ENCODE measurements at regions not wholly inside any gene's neighbourhood (a gene's known extent, or its start where the extent isn't known, plus 50 kb on each side); places are given as distances from the start of the nearest gene placed in this dataset.
"Not testable (repeated sequence)": the region's sequence is repeated elsewhere in the genome, so short reads cannot be mapped to it uniquely, and the experiment has no call there.

- no peak for DNase-seq (ENCODE audit: low read depth in 1 of 2, low spot score in 1 of 2)
- Histone ChIP-seq H3K4me3 (replicated peaks; ENCODE audit: insufficient read depth, low read length) (no peak overlapping the region), H3K27ac (replicated peaks) (no peak overlapping the region), H3K27me3 (ENCODE audit: insufficient read depth, poor library complexity, severe bottlenecking) (no peaks in the 10 kb centered on the region)
- TF ChIP-seq REST (IDR thresholded peaks at IDR 0.05; ENCODE audit: insufficient replicate concordance, low read depth), result no peak
- no peak for TF ChIP-seq POLR2AphosphoS5 (IDR thresholded peaks at IDR 0.05; ENCODE audit: low read depth)
- TF ChIP-seq GABPA (IDR thresholded peaks at IDR 0.05; ENCODE audit: low read depth), result no peak
- TF ChIP-seq SPI1 (IDR thresholded peaks at IDR 0.05; ENCODE audit: borderline replicate concordance, low read depth), result no peak
- no peak for TF ChIP-seq CTCF (IDR thresholded peaks at IDR 0.05; ENCODE audit: insufficient read depth, low read length)
Observed at GRCh38 chr18:66872277-66872676, 268.4 kb upstream of the CDH19 start.

- TF ChIP-seq GABPA (IDR thresholded peaks at IDR 0.05; ENCODE audit: low read depth) (no peak), POLR2AphosphoS5 (IDR thresholded peaks at IDR 0.05; ENCODE audit: low read depth) (no peak), SPI1 (IDR thresholded peaks at IDR 0.05; ENCODE audit: borderline replicate concordance, low read depth) (no peak), CTCF (IDR thresholded peaks at IDR 0.05; ENCODE audit: insufficient read depth, low read length) (no peak), REST (IDR thresholded peaks at IDR 0.05; ENCODE audit: insufficient replicate concordance, low read depth) (no peak)
- DNase-seq (ENCODE audit: low read depth in 1 of 2, low spot score in 1 of 2), result no peak
- Histone ChIP-seq H3K4me3 (replicated peaks; ENCODE audit: insufficient read depth, low read length) (no peak overlapping the region), H3K27me3 (ENCODE audit: insufficient read depth, poor library complexity, severe bottlenecking) (no peaks in the 10 kb centered on the region), H3K27ac (replicated peaks) (no peak overlapping the region)
Observed at GRCh38 chr18:66867653-66868052, 263.8 kb upstream of the CDH19 start.

GRCh38 chr18:66866427-66866940 lies 262.6 kb upstream of the CDH19 start:
- DNase-seq (ENCODE audit: low read depth in 1 of 2, low spot score in 1 of 2); H3K27ac ChIP-seq (replicated peaks); H3K4me3 ChIP-seq (replicated peaks; ENCODE audit: insufficient read depth, low read length); H3K27me3 ChIP-seq (ENCODE audit: insufficient read depth, poor library complexity, severe bottlenecking): not testable (repeated sequence)

- TF ChIP-seq GABPA (IDR thresholded peaks at IDR 0.05; ENCODE audit: low read depth) (no peak), CTCF (IDR thresholded peaks at IDR 0.05; ENCODE audit: insufficient read depth, low read length) (no peak), POLR2AphosphoS5 (IDR thresholded peaks at IDR 0.05; ENCODE audit: low read depth) (no peak), REST (IDR thresholded peaks at IDR 0.05; ENCODE audit: insufficient replicate concordance, low read depth) (no peak), SPI1 (IDR thresholded peaks at IDR 0.05; ENCODE audit: borderline replicate concordance, low read depth) (no peak)
- no peak overlapping the region for H3K27ac ChIP-seq (replicated peaks)
- DNase-seq (ENCODE audit: low read depth in 1 of 2, low spot score in 1 of 2), result no peak
- H3K4me3 ChIP-seq (replicated peaks; ENCODE audit: insufficient read depth, low read length), result no peak overlapping the region
- H3K27me3 ChIP-seq (ENCODE audit: insufficient read depth, poor library complexity, severe bottlenecking), result no peaks in the 10 kb centered on the region
Observed at GRCh38 chr18:66838340-66838987, 234.6 kb upstream of the CDH19 start.
